ENCODE measurements at regions not wholly inside any gene's neighbourhood (a gene's known extent, or its start where the extent isn't known, plus 50 kb on each side); places are given as distances from the start of the nearest gene placed in this dataset.
A peak's percentile ranks its signal among the peaks of the same experiment; 100 is the strongest.

- Histone ChIP-seq H3K9me3 (ENCODE audit: low read length) (no peaks in the 10 kb centered on the region), H3K9me2 (ENCODE audit: insufficient read depth, low read length) (no peaks in the 10 kb centered on the region), H3K79me2 (replicated peaks; ENCODE audit: insufficient read depth, low read length) (no peaks in the 10 kb centered on the region), H3K4me2 (ENCODE audit: low read length) (no peak overlapping the region), H3F3A (ENCODE audit: insufficient read depth, low read length, poor library complexity, severe bottlenecking) (no peaks in the 10 kb centered on the region), H3K27me3 (ENCODE audit: insufficient read depth, low read depth, low read length) (no peaks in the 10 kb centered on the region), H3K27ac (ENCODE audit: low read length) (no peak overlapping the region), H4K20me1 (ENCODE audit: insufficient read depth) (no peaks in the 10 kb centered on the region), H2AFZ (ENCODE audit: low read depth, low read length) (no peak overlapping the region), H3K36me3 (ENCODE audit: insufficient read depth, low read length) (no peaks in the 10 kb centered on the region), H3K4me3 (ENCODE audit: low read length) (no peak overlapping the region), H3K9ac (ENCODE audit: low read length) (no peak overlapping the region)
- TF ChIP-seq CTCF (IDR thresholded peaks at IDR 0.05; ENCODE audit: poor library complexity, severe bottlenecking) (peak; percentile 55), SMC3 (conservative IDR thresholded peaks at IDR 0.05; ENCODE audit: poor library complexity) (peak; percentile 40), REST (IDR thresholded peaks at IDR 0.05; ENCODE audit: borderline replicate concordance) (peak; percentile 68), RAD21 (conservative IDR thresholded peaks at IDR 0.05) (peak; percentile 48), EZH2 (IDR thresholded peaks at IDR 0.05; ENCODE audit: borderline replicate concordance, insufficient read depth, low read length, poor library complexity, severe bottlenecking) (no peak), EP300 (conservative IDR thresholded peaks at IDR 0.05; ENCODE audit: poor library complexity, severe bottlenecking) (no peak), POLR2AphosphoS5 (IDR thresholded peaks at IDR 0.05) (peak; percentile 16)
Measured at GRCh38 chr3:23712656-23713559, 92.8 kb upstream of the UBE2E1 start.

GRCh38 chr3:23713641-23714040, 92.1 kb upstream of the UBE2E1 start:
- Histone ChIP-seq H3K79me2 (replicated peaks; ENCODE audit: insufficient read depth, low read length) (no peaks in the 10 kb centered on the region), H3K4me3 (ENCODE audit: low read length) (no peak overlapping the region), H3K9me2 (ENCODE audit: insufficient read depth, low read length) (no peaks in the 10 kb centered on the region), H3F3A (ENCODE audit: insufficient read depth, low read length, poor library complexity, severe bottlenecking) (no peaks in the 10 kb centered on the region), H3K4me2 (ENCODE audit: low read length) (no peak overlapping the region), H3K9me3 (ENCODE audit: low read length) (no peaks in the 10 kb centered on the region), H2AFZ (ENCODE audit: low read depth, low read length) (no peak overlapping the region), H4K20me1 (ENCODE audit: insufficient read depth) (no peaks in the 10 kb centered on the region), H3K36me3 (ENCODE audit: insufficient read depth, low read length) (no peaks in the 10 kb centered on the region), H3K27ac (ENCODE audit: low read length) (no peak overlapping the region), H3K27me3 (ENCODE audit: insufficient read depth, low read depth, low read length) (no peaks in the 10 kb centered on the region), H3K9ac (ENCODE audit: low read length) (no peak overlapping the region)
- TF ChIP-seq CTCF (IDR thresholded peaks at IDR 0.05; ENCODE audit: poor library complexity, severe bottlenecking) (no peak), EP300 (conservative IDR thresholded peaks at IDR 0.05; ENCODE audit: poor library complexity, severe bottlenecking) (no peak)

All from neural cell (in vitro differentiated cells).